Liver (tissue), 3 donors: ENCODE measurements at regions not wholly inside any gene's neighbourhood (a gene's known extent, or its start where the extent isn't known, plus 50 kb on each side); places are given as distances from the start of the nearest gene placed in this dataset.

Experiments
- EGR1 ChIP-seq, 2 donors: IDR thresholded peaks; 2 replicates each; pipeline ENCODE4 v1.6.1; 2016 to 2018; ENCODE audit warnings: antibody characterized with exemption in 2 of 2, low read depth in 2 of 2
- FOXA2 ChIP-seq: IDR thresholded peaks from 2 replicates; pipeline ENCODE4 v1.6.1; 2016; ENCODE audit warnings: antibody characterized with exemption
- GABPA ChIP-seq, 2 donors: IDR thresholded peaks in 1 of 2; conservative IDR thresholded peaks in 1 of 2; 2 replicates each; pipeline ENCODE4 v1.6.1; 2016; ENCODE audit warnings: antibody characterized with exemption in 2 of 2, mild to moderate bottlenecking in 1 of 2, moderate library complexity in 1 of 2
- JUND ChIP-seq, 2 donors: IDR thresholded peaks; 2 replicates each; pipeline ENCODE4 v1.6.1; 2016; ENCODE audit warnings: antibody characterized with exemption in 2 of 2
- RAD21 ChIP-seq, 2 donors: IDR thresholded peaks; 2 replicates each; pipeline ENCODE4 v1.6.1; 2016; ENCODE audit warnings: antibody characterized with exemption in 2 of 2, mild to moderate bottlenecking in 2 of 2
- TAF1 ChIP-seq: conservative IDR thresholded peaks from 2 replicates; pipeline ENCODE4 v1.6.1; 2016; ENCODE audit warnings: antibody characterized with exemption, mild to moderate bottlenecking
- YY1 ChIP-seq: IDR thresholded peaks from 2 replicates; pipeline ENCODE4 v1.6.1; 2016; ENCODE audit warnings: antibody characterized with exemption, mild to moderate bottlenecking
- TF ChIP-seq, protein P1 (sequence below): IDR thresholded peaks from 2 replicates; pipeline ENCODE4 v1.6.1; 2016; ENCODE audit warnings: antibody characterized with exemption, mild to moderate bottlenecking
- TF ChIP-seq, protein P2 (sequence below): IDR thresholded peaks from 2 replicates; pipeline ENCODE4 v1.6.1; 2016; ENCODE audit warnings: antibody characterized with exemption
- TF ChIP-seq, protein P3 (sequence below): fragments of 150-350 bp; IDR thresholded peaks from 2 replicates; pipeline ENCODE4 v1.5.1; 2017; ENCODE audit warnings: improper control_type of control experiment, low read depth, low read length; ENCODE audit not compliant: missing input control
- TF ChIP-seq, protein P4 (sequence below): IDR thresholded peaks from 2 replicates; pipeline ENCODE4 v1.6.1; 2016; ENCODE audit warnings: antibody characterized with exemption
- TF ChIP-seq, protein P5 (sequence below): IDR thresholded peaks from 2 replicates; pipeline ENCODE4 v1.6.1; 2016; ENCODE audit warnings: antibody characterized with exemption
- donor health status: healthy.
- donor health status: healthy.

DNA sequence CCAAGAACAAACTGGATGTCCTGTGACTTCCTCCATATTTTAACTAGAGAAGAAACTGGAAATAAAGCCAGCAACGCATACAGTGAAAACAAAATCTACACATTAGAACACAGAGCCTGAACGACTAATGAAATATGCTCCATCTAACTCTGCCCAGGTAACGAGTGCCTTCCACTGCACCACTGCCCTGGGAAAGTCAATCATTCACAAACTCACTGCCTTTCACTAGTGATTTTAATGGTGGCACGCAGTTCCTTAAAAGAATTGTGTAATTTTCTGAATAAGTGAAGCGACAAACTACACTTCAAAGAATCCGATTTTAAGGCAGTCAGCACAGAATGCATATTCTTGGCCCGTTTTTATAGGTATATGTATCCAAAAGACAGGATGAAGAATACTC, 416.0 kb downstream of the SHQ1 start:
- TF ChIP-seq EGR1 (IDR thresholded peaks at IDR 0.05; ENCODE audit: low read depth in 2 of 2), result no peak
- TF ChIP-seq, protein P1, sequence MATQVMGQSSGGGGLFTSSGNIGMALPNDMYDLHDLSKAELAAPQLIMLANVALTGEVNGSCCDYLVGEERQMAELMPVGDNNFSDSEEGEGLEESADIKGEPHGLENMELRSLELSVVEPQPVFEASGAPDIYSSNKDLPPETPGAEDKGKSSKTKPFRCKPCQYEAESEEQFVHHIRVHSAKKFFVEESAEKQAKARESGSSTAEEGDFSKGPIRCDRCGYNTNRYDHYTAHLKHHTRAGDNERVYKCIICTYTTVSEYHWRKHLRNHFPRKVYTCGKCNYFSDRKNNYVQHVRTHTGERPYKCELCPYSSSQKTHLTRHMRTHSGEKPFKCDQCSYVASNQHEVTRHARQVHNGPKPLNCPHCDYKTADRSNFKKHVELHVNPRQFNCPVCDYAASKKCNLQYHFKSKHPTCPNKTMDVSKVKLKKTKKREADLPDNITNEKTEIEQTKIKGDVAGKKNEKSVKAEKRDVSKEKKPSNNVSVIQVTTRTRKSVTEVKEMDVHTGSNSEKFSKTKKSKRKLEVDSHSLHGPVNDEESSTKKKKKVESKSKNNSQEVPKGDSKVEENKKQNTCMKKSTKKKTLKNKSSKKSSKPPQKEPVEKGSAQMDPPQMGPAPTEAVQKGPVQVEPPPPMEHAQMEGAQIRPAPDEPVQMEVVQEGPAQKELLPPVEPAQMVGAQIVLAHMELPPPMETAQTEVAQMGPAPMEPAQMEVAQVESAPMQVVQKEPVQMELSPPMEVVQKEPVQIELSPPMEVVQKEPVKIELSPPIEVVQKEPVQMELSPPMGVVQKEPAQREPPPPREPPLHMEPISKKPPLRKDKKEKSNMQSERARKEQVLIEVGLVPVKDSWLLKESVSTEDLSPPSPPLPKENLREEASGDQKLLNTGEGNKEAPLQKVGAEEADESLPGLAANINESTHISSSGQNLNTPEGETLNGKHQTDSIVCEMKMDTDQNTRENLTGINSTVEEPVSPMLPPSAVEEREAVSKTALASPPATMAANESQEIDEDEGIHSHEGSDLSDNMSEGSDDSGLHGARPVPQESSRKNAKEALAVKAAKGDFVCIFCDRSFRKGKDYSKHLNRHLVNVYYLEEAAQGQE, result no peak
- TF ChIP-seq, protein P2, sequence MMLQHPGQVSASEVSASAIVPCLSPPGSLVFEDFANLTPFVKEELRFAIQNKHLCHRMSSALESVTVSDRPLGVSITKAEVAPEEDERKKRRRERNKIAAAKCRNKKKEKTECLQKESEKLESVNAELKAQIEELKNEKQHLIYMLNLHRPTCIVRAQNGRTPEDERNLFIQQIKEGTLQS, result no peak
- TF ChIP-seq, protein P3, sequence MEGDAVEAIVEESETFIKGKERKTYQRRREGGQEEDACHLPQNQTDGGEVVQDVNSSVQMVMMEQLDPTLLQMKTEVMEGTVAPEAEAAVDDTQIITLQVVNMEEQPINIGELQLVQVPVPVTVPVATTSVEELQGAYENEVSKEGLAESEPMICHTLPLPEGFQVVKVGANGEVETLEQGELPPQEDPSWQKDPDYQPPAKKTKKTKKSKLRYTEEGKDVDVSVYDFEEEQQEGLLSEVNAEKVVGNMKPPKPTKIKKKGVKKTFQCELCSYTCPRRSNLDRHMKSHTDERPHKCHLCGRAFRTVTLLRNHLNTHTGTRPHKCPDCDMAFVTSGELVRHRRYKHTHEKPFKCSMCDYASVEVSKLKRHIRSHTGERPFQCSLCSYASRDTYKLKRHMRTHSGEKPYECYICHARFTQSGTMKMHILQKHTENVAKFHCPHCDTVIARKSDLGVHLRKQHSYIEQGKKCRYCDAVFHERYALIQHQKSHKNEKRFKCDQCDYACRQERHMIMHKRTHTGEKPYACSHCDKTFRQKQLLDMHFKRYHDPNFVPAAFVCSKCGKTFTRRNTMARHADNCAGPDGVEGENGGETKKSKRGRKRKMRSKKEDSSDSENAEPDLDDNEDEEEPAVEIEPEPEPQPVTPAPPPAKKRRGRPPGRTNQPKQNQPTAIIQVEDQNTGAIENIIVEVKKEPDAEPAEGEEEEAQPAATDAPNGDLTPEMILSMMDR, result no peak
- TF ChIP-seq YY1, result no peak
- no peak for TF ChIP-seq TAF1
- TF ChIP-seq RAD21 (IDR thresholded peaks at IDR 0.05), result no peak
- no peak for TF ChIP-seq GABPA (IDR thresholded peaks at IDR 0.05 in 1 of 2, conservative IDR thresholded peaks at IDR 0.05 in 1 of 2)
- no peak for TF ChIP-seq JUND (IDR thresholded peaks at IDR 0.05)
- TF ChIP-seq, protein P4, sequence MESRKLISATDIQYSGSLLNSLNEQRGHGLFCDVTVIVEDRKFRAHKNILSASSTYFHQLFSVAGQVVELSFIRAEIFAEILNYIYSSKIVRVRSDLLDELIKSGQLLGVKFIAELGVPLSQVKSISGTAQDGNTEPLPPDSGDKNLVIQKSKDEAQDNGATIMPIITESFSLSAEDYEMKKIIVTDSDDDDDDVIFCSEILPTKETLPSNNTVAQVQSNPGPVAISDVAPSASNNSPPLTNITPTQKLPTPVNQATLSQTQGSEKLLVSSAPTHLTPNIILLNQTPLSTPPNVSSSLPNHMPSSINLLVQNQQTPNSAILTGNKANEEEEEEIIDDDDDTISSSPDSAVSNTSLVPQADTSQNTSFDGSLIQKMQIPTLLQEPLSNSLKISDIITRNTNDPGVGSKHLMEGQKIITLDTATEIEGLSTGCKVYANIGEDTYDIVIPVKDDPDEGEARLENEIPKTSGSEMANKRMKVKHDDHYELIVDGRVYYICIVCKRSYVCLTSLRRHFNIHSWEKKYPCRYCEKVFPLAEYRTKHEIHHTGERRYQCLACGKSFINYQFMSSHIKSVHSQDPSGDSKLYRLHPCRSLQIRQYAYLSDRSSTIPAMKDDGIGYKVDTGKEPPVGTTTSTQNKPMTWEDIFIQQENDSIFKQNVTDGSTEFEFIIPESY, result no peak
- TF ChIP-seq, protein P5, sequence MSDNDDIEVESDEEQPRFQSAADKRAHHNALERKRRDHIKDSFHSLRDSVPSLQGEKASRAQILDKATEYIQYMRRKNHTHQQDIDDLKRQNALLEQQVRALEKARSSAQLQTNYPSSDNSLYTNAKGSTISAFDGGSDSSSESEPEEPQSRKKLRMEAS, result no peak
- no peak for TF ChIP-seq FOXA2
